H9 (cell line): ENCODE measurements at regions not wholly inside any gene's neighbourhood (a gene's known extent, or its start where the extent isn't known, plus 50 kb on each side); places are given as distances from the start of the nearest gene placed in this dataset.

Experiments
- DNase-seq: peaks from one replicate; pipeline ENCODE4 v3.0.0-alpha.2; 2017
- H2AFZ ChIP-seq: one replicate; pipeline ENCODE4 v1.6.1; 2013; ENCODE audit warnings: mild to moderate bottlenecking, low read length, control low read depth, moderate library complexity
- H2AK5ac ChIP-seq: 2 replicates; pipeline ENCODE4 v1.6.1; 2013; ENCODE audit warnings: low read length, control low read depth, mixed read lengths; ENCODE audit not compliant: insufficient read length
- H2BK120ac ChIP-seq: one replicate; pipeline ENCODE4 v1.6.1; 2013; ENCODE audit warnings: low read depth, mild to moderate bottlenecking, low read length, control low read depth, inconsistent platforms; ENCODE audit not compliant: poor library complexity, severe bottlenecking
- H2BK12ac ChIP-seq: 2 replicates; pipeline ENCODE4 v1.6.1; 2013; ENCODE audit warnings: low read length, control low read depth, mixed read lengths, low read depth; ENCODE audit not compliant: insufficient read length
- H2BK15ac ChIP-seq: 2 replicates; pipeline ENCODE4 v1.6.1; 2013; ENCODE audit warnings: low read depth, low read length, control low read depth
- H2BK20ac ChIP-seq: one replicate; pipeline ENCODE4 v1.6.1; 2013; ENCODE audit warnings: low read depth, mild to moderate bottlenecking, low read length, control low read depth, inconsistent platforms; ENCODE audit not compliant: poor library complexity, severe bottlenecking
- H2BK5ac ChIP-seq: 2 replicates; pipeline ENCODE4 v1.6.1; 2013; ENCODE audit warnings: low read length, control low read depth, mixed read lengths; ENCODE audit not compliant: insufficient read length
- H3K14ac ChIP-seq: 2 replicates; pipeline ENCODE4 v1.6.1; 2013; ENCODE audit warnings: low read length, control low read depth; ENCODE audit not compliant: insufficient read depth
- H3K18ac ChIP-seq: 2 replicates; pipeline ENCODE4 v1.6.1; 2013; ENCODE audit warnings: low read depth, mild to moderate bottlenecking, mixed read lengths, low read length, control low read depth; ENCODE audit not compliant: insufficient read length
- H3K23ac ChIP-seq: 2 replicates; pipeline ENCODE4 v1.6.1; 2013; ENCODE audit warnings: low read length, control low read depth, mixed read lengths, low read depth; ENCODE audit not compliant: insufficient read length
- H3K23me2 ChIP-seq: 2 replicates; pipeline ENCODE4 v1.6.1; 2013; ENCODE audit warnings: low read depth, mild to moderate bottlenecking, mixed read lengths, low read length, control low read depth; ENCODE audit not compliant: insufficient read length, poor library complexity, severe bottlenecking
- H3K27ac ChIP-seq: 2 replicates; pipeline ENCODE4 v1.5.1; 2013; ENCODE audit warnings: low read length, control low read depth, mixed read lengths, low read depth; ENCODE audit not compliant: insufficient read length
- H3K27me3 ChIP-seq: 2 replicates; pipeline ENCODE4 v1.6.1; 2013; ENCODE audit warnings: low read length, control low read depth, inconsistent platforms; ENCODE audit not compliant: insufficient read depth
- H3K4ac ChIP-seq: 2 replicates; pipeline ENCODE4 v1.6.1; 2013; ENCODE audit warnings: low read depth, mild to moderate bottlenecking, control low read depth, inconsistent platforms, low read length, moderate library complexity
- H3K4me1 ChIP-seq: 2 replicates; pipeline ENCODE4 v1.6.1; 2013; ENCODE audit warnings: low read length, control low read depth, inconsistent platforms; ENCODE audit not compliant: insufficient read depth
- H3K4me2 ChIP-seq: 2 replicates; pipeline ENCODE4 v1.6.1; 2013; ENCODE audit warnings: low read length, control low read depth, mixed read lengths; ENCODE audit not compliant: insufficient read length, insufficient read depth
- H3K56ac ChIP-seq: 2 replicates; pipeline ENCODE4 v1.6.1; 2013; ENCODE audit warnings: low read depth, mild to moderate bottlenecking, mixed read lengths, low read length, control low read depth; ENCODE audit not compliant: insufficient read length
- H3K79me1 ChIP-seq: 2 replicates; pipeline ENCODE4 v1.6.1; 2013; ENCODE audit warnings: low read depth, mild to moderate bottlenecking, moderate library complexity, low read length, control low read depth, inconsistent platforms; ENCODE audit not compliant: insufficient read depth, poor library complexity, severe bottlenecking
- H3K79me2 ChIP-seq: 2 replicates; pipeline ENCODE4 v1.6.1; 2013; ENCODE audit warnings: low read length, control low read depth, inconsistent platforms; ENCODE audit not compliant: insufficient read depth
- H3K9ac ChIP-seq: 2 replicates; pipeline ENCODE4 v1.6.1; 2013; ENCODE audit warnings: low read length, control low read depth, mixed read lengths; ENCODE audit not compliant: insufficient read length; ENCODE audit errors: extremely low read depth
- H3K9me3 ChIP-seq: one replicate; pipeline ENCODE4 v1.6.1; 2013; ENCODE audit warnings: low read depth, low read length, inconsistent platforms; ENCODE audit not compliant: control insufficient read depth
- H3T11ph ChIP-seq: one replicate; pipeline ENCODE4 v1.6.1; 2013; ENCODE audit warnings: mild to moderate bottlenecking, low read length, control low read depth, inconsistent platforms
- H4K20me1 ChIP-seq: one replicate; pipeline ENCODE4 v1.6.1; 2013; ENCODE audit not compliant: control insufficient read depth, insufficient read length, insufficient read depth
- H4K5ac ChIP-seq: 2 replicates; pipeline ENCODE4 v1.6.1; 2013; ENCODE audit warnings: low read depth, mild to moderate bottlenecking, mixed read lengths, low read length, control low read depth; ENCODE audit not compliant: insufficient read length
- H4K8ac ChIP-seq: replicated peaks from 2 replicates; pipeline ENCODE4 v1.6.1; 2013; ENCODE audit warnings: low read length, control low read depth, mixed read lengths, low read depth; ENCODE audit not compliant: insufficient read length
- H4K91ac ChIP-seq: 2 replicates; pipeline ENCODE4 v1.6.1; 2013; ENCODE audit warnings: low read depth, mild to moderate bottlenecking, moderate library complexity, mixed read lengths, low read length, control low read depth; ENCODE audit not compliant: insufficient read length
- H3K27ac Mint-ChIP-seq, 3 experiments: 2 replicates in 2 of 3; 3 replicates in 1 of 3; pipeline ENCODE4 v1.8.0; 2020 to 2021; ENCODE audit warnings: mixed read lengths in 3 of 3, mild to moderate bottlenecking in 1 of 3, moderate library complexity in 1 of 3
- H3K27me3 Mint-ChIP-seq: 2 replicates; pipeline ENCODE4 v1.8.0; 2021; ENCODE audit warnings: low read depth, mild to moderate bottlenecking, moderate library complexity, mixed read lengths
- H3K36me3 Mint-ChIP-seq, 3 experiments: 2 replicates in 2 of 3; 3 replicates in 1 of 3; pipeline ENCODE4 v1.8.0; 2020 to 2021; ENCODE audit warnings: low read depth in 3 of 3, mixed read lengths in 3 of 3; ENCODE audit not compliant: insufficient read depth in 1 of 3
- H3K4me1 Mint-ChIP-seq, 2 experiments: 2 replicates each; pipeline ENCODE4 v1.8.0; 2020; ENCODE audit warnings: mixed read lengths in 2 of 2
- H3K4me3 Mint-ChIP-seq, 2 experiments: 2 replicates in 1 of 2; 3 replicates in 1 of 2; pipeline ENCODE4 v1.8.0; 2020 to 2021; ENCODE audit warnings: mild to moderate bottlenecking in 2 of 2, mixed read lengths in 2 of 2, moderate library complexity in 1 of 2
- H3K9me3 Mint-ChIP-seq, 2 experiments: 2 replicates in 1 of 2; 3 replicates in 1 of 2; pipeline ENCODE4 v1.8.0; 2020; ENCODE audit warnings: mild to moderate bottlenecking in 2 of 2, mixed read lengths in 2 of 2, moderate library complexity in 1 of 2
- CTCF ChIP-seq: fragments of 200-600 bp; sonication (generic); conservative IDR thresholded peaks from 3 replicates; pipeline ENCODE4 v1.8.0; 2021; ENCODE audit warnings: antibody characterized with exemption, mild to moderate bottlenecking
- WGBS: extraction: QIAGEN DNeasy Blood & Tissue Kit; methylation state at CpG from one replicate; pipeline ENCODE4 v1.1.7; 2013; ENCODE audit warnings: missing lambda C conversion rate, low lambda C conversion rate, mixed read lengths; ENCODE audit not compliant: insufficient read length; ENCODE audit errors: extremely low coverage; 5-methylcytosine and 5-hydroxymethylcytosine counted together

- no peak for TF ChIP-seq CTCF
- DNase-seq: no peak
- Histone ChIP-seq H3K23me2 (no peaks in the 10 kb centered on the region), H3K56ac (no peak overlapping the region), H3K18ac (no peak overlapping the region), H3K14ac (no peak overlapping the region), H2BK120ac (no peak overlapping the region), H2BK15ac (no peak overlapping the region), H2AFZ (no peak overlapping the region), H3K9me3 (no peaks in the 10 kb centered on the region), H2BK12ac (no peak overlapping the region), H2AK5ac (no peak overlapping the region), H3K23ac (no peak overlapping the region), H3K4me1 (no peaks in the 10 kb centered on the region), H3K4ac (no peak overlapping the region), H3K79me2 (no peaks in the 10 kb centered on the region), H4K91ac (no peak overlapping the region), H4K5ac (no peak overlapping the region), H4K8ac (no peak overlapping the region), H3K4me2 (no peak overlapping the region), H3K79me1 (no peaks in the 10 kb centered on the region), H3K9ac (no peak overlapping the region), H3T11ph (no peak overlapping the region), H3K27me3 (no peaks in the 10 kb centered on the region), H3K27ac (no peak overlapping the region), H4K20me1 (no peaks in the 10 kb centered on the region), H2BK5ac (no peak overlapping the region), H2BK20ac (no peak overlapping the region)
- Mint-ChIP-seq H3K36me3 (no peaks in the 10 kb centered on the region), H3K27me3 (no peaks in the 10 kb centered on the region), H3K27ac (no peak overlapping the region), H3K4me3 (no peak overlapping the region), H3K9me3 (no peaks in the 10 kb centered on the region), H3K4me1 (no peaks in the 10 kb centered on the region)
- no CpG with 5 or more reads among the region's 4 CpGs for WGBS
These were observed 118.1 kb upstream of the TARS1 start for GRCh38 chr5:33322632-33323031.
